ENCODE measurements at regions not wholly inside any gene's neighbourhood (a gene's known extent, or its start where the extent isn't known, plus 50 kb on each side); places are given as distances from the start of the nearest gene placed in this dataset.

GRCh38 chr1:222232842-222233241 is 315.1 kb downstream of the HHIPL2 start:
- Histone ChIP-seq H3K36me3 (no peaks in the 10 kb centered on the region), H3K27ac (no peak overlapping the region), H3K4me1 (no peaks in the 10 kb centered on the region), H3K27me3 (replicated peaks in 1 of 7) (no peaks in the 10 kb centered on the region), H3K4me3 (no peak overlapping the region), H3K9me3 (peaks cover 0 to 6% (median 0%) of the 10 kb centered on the region in 8 donors)
- TF ChIP-seq CTCF (IDR thresholded peaks at IDR 0.05 in 8 of 11, conservative IDR thresholded peaks at IDR 0.05 in 3 of 11) (no peak), POLR2A (IDR thresholded peaks at IDR 0.05) (no peak), POLR2AphosphoS5 (IDR thresholded peaks at IDR 0.05) (no peak)
- DNase-seq = no peak
- intact Hi-C loops (cut with DNase I; ENCODE audit: low total_unique reads) = no loop called here

GRCh38 chr1:222229672-222230312 is 318.1 kb downstream of the HHIPL2 start:
- no peaks in the 10 kb centered on the region for H3K36me3 ChIP-seq
- H3K4me1 ChIP-seq = peaks cover 0 to 6% (median 2%) of the 10 kb centered on the region in 6 donors
- DNase-seq = no peak
- intact Hi-C loops (cut with DNase I; ENCODE audit: low total_unique reads) = no loop called here
- no peak overlapping the region for H3K4me3 ChIP-seq
- no peak overlapping the region for H3K27ac ChIP-seq
- TF ChIP-seq CTCF (IDR thresholded peaks at IDR 0.05 in 8 of 11, conservative IDR thresholded peaks at IDR 0.05 in 3 of 11) (no peak), POLR2AphosphoS5 (IDR thresholded peaks at IDR 0.05) (no peak), POLR2A (IDR thresholded peaks at IDR 0.05) (no peak)
- WGBS, 5 donors = 83 to 91% (median 88%) methylated on average over 4 of the region's 4 CpGs
- H3K27me3 ChIP-seq (replicated peaks in 1 of 7) = no peaks in the 10 kb centered on the region
- H3K9me3 ChIP-seq = peaks cover 0 to 6% (median 0%) of the 10 kb centered on the region in 8 donors

GRCh38 chr1:222225316-222225691 is 322.6 kb downstream of the HHIPL2 start:
- Histone ChIP-seq H3K9me3 (peaks cover 0 to 6% (median 0%) of the 10 kb centered on the region in 8 donors), H3K27ac (peak overlapping the region in 2 of 8 donors; percentile 28), H3K4me3 (no peak overlapping the region), H3K36me3 (no peaks in the 10 kb centered on the region), H3K27me3 (replicated peaks in 1 of 7) (no peaks in the 10 kb centered on the region), H3K4me1 (peaks cover 0 to 10% (median 3%) of the 10 kb centered on the region in 6 donors)
- intact Hi-C loops (cut with DNase I; ENCODE audit: low total_unique reads) = no loop called here
- TF ChIP-seq CTCF (IDR thresholded peaks at IDR 0.05 in 8 of 11, conservative IDR thresholded peaks at IDR 0.05 in 3 of 11) (no peak), POLR2A (IDR thresholded peaks at IDR 0.05) (no peak), POLR2AphosphoS5 (IDR thresholded peaks at IDR 0.05) (no peak)
- DNase-seq = no peak
- WGBS, 5 donors = 65 to 81% (median 75%) methylated on average over 4 of the region's 4 CpGs

GRCh38 chr1:222224636-222225315 is 323.1 kb downstream of the HHIPL2 start:
- intact Hi-C loops (cut with DNase I; ENCODE audit: low total_unique reads) = no loop called here
- peaks cover 0 to 10% (median 3%) of the 10 kb centered on the region in 6 donors for H3K4me1 ChIP-seq
- peaks cover 0 to 6% (median under 1%) of the 10 kb centered on the region in 8 donors for H3K9me3 ChIP-seq
- H3K4me3 ChIP-seq = no peak overlapping the region
- no peaks in the 10 kb centered on the region for H3K27me3 ChIP-seq (replicated peaks in 1 of 7)
- DNase-seq = no peak
- 36 to 49% (median 46%) methylated on average over 4 of the region's 4 CpGs for WGBS, 5 donors
- H3K27ac ChIP-seq = peak overlapping the region in 4 of 8 donors; percentile 28 to 35 (median 28)
- no peaks in the 10 kb centered on the region for H3K36me3 ChIP-seq
- TF ChIP-seq CTCF (IDR thresholded peaks at IDR 0.05 in 8 of 11, conservative IDR thresholded peaks at IDR 0.05 in 3 of 11) (no peak), POLR2AphosphoS5 (IDR thresholded peaks at IDR 0.05) (no peak), POLR2A (IDR thresholded peaks at IDR 0.05) (no peak)
